WTC11 (cell line): ENCODE measurements at regions not wholly inside any gene's neighbourhood (a gene's known extent, or its start where the extent isn't known, plus 50 kb on each side); places are given as distances from the start of the nearest gene placed in this dataset.

Experiments used
- ATAC-seq: fragments of 200-7000 bp; cut with Tn5 transposase; 2 replicates; pipeline ENCODE4 v1.10.0; 2021; ENCODE audit warnings: mild to moderate bottlenecking, moderate library complexity
- CTCF ChIA-PET: fragments of 300-600 bp; sonication (Branson Sonifier 250); formaldehyde crosslinking; loops from one replicate; lab custom pipeline; 2021; ENCODE audit warnings: antibody characterized with exemption; lab: Charles Lee
- POLR2A ChIA-PET: fragments of 350-600 bp; sonication (Branson Sonifier 250); formaldehyde crosslinking; loops from one replicate; lab custom pipeline; 2021; ENCODE audit warnings: antibody characterized with exemption; lab: Charles Lee
- DNase-seq: peaks from one replicate; pipeline ENCODE4 v3.0.0; 2021; ENCODE audit warnings: low spot score
- H3K27ac Mint-ChIP-seq: 2 replicates; pipeline ENCODE4 v1.8.0; 2021; ENCODE audit warnings: mixed read lengths
- H3K27me3 Mint-ChIP-seq: 2 replicates; pipeline ENCODE4 v1.8.0; 2021; ENCODE audit warnings: low read depth, mild to moderate bottlenecking, moderate library complexity, mixed read lengths
- H3K36me3 Mint-ChIP-seq: 2 replicates; pipeline ENCODE4 v1.8.0; 2021; ENCODE audit warnings: mixed read lengths
- H3K4me1 Mint-ChIP-seq: 2 replicates; pipeline ENCODE4 v1.8.0; 2022; ENCODE audit warnings: mixed read lengths
- H3K4me3 Mint-ChIP-seq: 2 replicates; pipeline ENCODE4 v1.8.0; 2021; ENCODE audit warnings: mild to moderate bottlenecking, moderate library complexity, mixed read lengths
- H3K9me3 Mint-ChIP-seq: 2 replicates; pipeline ENCODE4 v1.8.0; 2021; ENCODE audit warnings: mixed read lengths
- ATF2 ChIP-seq: sonication (generic); formaldehyde crosslinking; IDR thresholded peaks from 2 replicates; pipeline ENCODE4 v1.8.1; 2022; ENCODE audit warnings: low read depth, missing genetic modification reagents, borderline replicate concordance
- FOXP1 ChIP-seq: sonication (generic); formaldehyde crosslinking; IDR thresholded peaks from 2 replicates; pipeline ENCODE4 v1.8.0; 2022; ENCODE audit warnings: missing genetic modification reagents, mild to moderate bottlenecking, moderate library complexity, borderline replicate concordance
- GTF2I ChIP-seq: fragments of 250-450 bp; sonication (Bioruptor Pico); conservative IDR thresholded peaks from 2 replicates; pipeline ENCODE4 v1.4.0; 2021; ENCODE audit warnings: mild to moderate bottlenecking
- HMGA2 ChIP-seq: fragments of 250-450 bp; sonication (Bioruptor Pico); IDR thresholded peaks from 2 replicates; pipeline ENCODE4 v1.4.0; 2021; ENCODE audit warnings: mild to moderate bottlenecking, moderate library complexity
- IRF1 ChIP-seq: sonication (generic); formaldehyde crosslinking; IDR thresholded peaks from 2 replicates; pipeline ENCODE4 v1.8.0; 2023; ENCODE audit warnings: missing genetic modification reagents
- MLX ChIP-seq: sonication (generic); formaldehyde crosslinking; IDR thresholded peaks from 2 replicates; pipeline ENCODE4 v1.8.1; 2023; ENCODE audit warnings: mild to moderate bottlenecking, missing genetic modification reagents, moderate library complexity
- MYBL2 ChIP-seq: sonication (generic); formaldehyde crosslinking; IDR thresholded peaks from 2 replicates; pipeline ENCODE4 v1.8.1; 2023; ENCODE audit warnings: mild to moderate bottlenecking, moderate library complexity, missing genetic modification reagents
- NR3C1 ChIP-seq: sonication (generic); formaldehyde crosslinking; conservative IDR thresholded peaks from 2 replicates; pipeline ENCODE4 v1.8.1; 2023; ENCODE audit warnings: low read depth, mild to moderate bottlenecking, missing genetic modification reagents
- OVOL2 ChIP-seq: fragments of 250-450 bp; sonication (Bioruptor Pico); IDR thresholded peaks from 2 replicates; pipeline ENCODE4 v1.9.0; 2021; ENCODE audit warnings: mild to moderate bottlenecking, borderline replicate concordance
- PREB ChIP-seq: sonication (generic); formaldehyde crosslinking; IDR thresholded peaks from 2 replicates; pipeline ENCODE4 v1.8.1; 2022; ENCODE audit warnings: mild to moderate bottlenecking, missing genetic modification reagents, moderate library complexity, borderline replicate concordance
- SMAD3 ChIP-seq: sonication (generic); formaldehyde crosslinking; IDR thresholded peaks from 2 replicates; pipeline ENCODE4 v1.8.0; 2022; ENCODE audit warnings: missing genetic modification reagents, mild to moderate bottlenecking, borderline replicate concordance
- SMAD4 ChIP-seq: sonication (generic); formaldehyde crosslinking; IDR thresholded peaks from 2 replicates; pipeline ENCODE4 v1.8.0; 2022; ENCODE audit warnings: mild to moderate bottlenecking, missing genetic modification reagents
- STAT6 ChIP-seq: sonication (generic); formaldehyde crosslinking; conservative IDR thresholded peaks from 2 replicates; pipeline ENCODE4 v1.8.1; 2023; ENCODE audit warnings: mild to moderate bottlenecking, low read depth, missing genetic modification reagents, moderate library complexity
- TEAD1 ChIP-seq: sonication (generic); formaldehyde crosslinking; IDR thresholded peaks from 2 replicates; pipeline ENCODE4 v1.8.0; 2022; ENCODE audit warnings: mild to moderate bottlenecking, missing genetic modification reagents
- TEAD4 ChIP-seq: sonication (generic); formaldehyde crosslinking; IDR thresholded peaks from 2 replicates; pipeline ENCODE4 v1.8.0; 2022; ENCODE audit warnings: mild to moderate bottlenecking, missing genetic modification reagents
- ZBTB21 ChIP-seq: sonication (generic); formaldehyde crosslinking; IDR thresholded peaks from 2 replicates; pipeline ENCODE4 v1.8.1; 2023; ENCODE audit warnings: mild to moderate bottlenecking, missing genetic modification reagents, borderline replicate concordance
- ZNF121 ChIP-seq: sonication (generic); formaldehyde crosslinking; IDR thresholded peaks from 2 replicates; pipeline ENCODE4 v1.8.0; 2023; ENCODE audit warnings: missing genetic modification reagents
- ZNF138 ChIP-seq: sonication (generic); formaldehyde crosslinking; conservative IDR thresholded peaks from 2 replicates; pipeline ENCODE4 v1.8.1; 2022; ENCODE audit warnings: mild to moderate bottlenecking, moderate library complexity, missing genetic modification reagents
- ZNF425 ChIP-seq: fragments of 250-450 bp; sonication (Bioruptor Pico); conservative IDR thresholded peaks from 2 replicates; pipeline ENCODE4 v1.9.0; 2021; ENCODE audit warnings: mild to moderate bottlenecking
- ZSCAN18 ChIP-seq: fragments of 250-450 bp; sonication (Bioruptor Pico); IDR thresholded peaks from 2 replicates; pipeline ENCODE4 v2.1.2; 2022; ENCODE audit warnings: mild to moderate bottlenecking, moderate library complexity

- TF ChIP-seq SMAD4 (CRISPR knock-in tag) (no peak), MLX (CRISPR knock-in tag) (no peak), HMGA2 (CRISPR knock-in tag) (no peak), ZBTB21 (CRISPR knock-in tag) (no peak), ZNF121 (CRISPR knock-in tag) (no peak)
- ATAC-seq (no peak), DNase-seq (no peak)
- Mint-ChIP-seq H3K27ac (no peak overlapping the region), H3K4me3 (no peak overlapping the region), H3K36me3 (peaks cover 4% of the 10 kb centered on the region), H3K27me3 (no peaks in the 10 kb centered on the region), H3K4me1 (peaks cover 15% of the 10 kb centered on the region; the same call in 1 of the 2 replicates), H3K9me3 (peaks cover 16% of the 10 kb centered on the region)
- CTCF ChIA-PET, result no interaction called here
- POLR2A ChIA-PET, result no interaction called here
Measured at GRCh38 chr9:89862316-89862715, 257.5 kb downstream of the GADD45G start.

- no peak for ATAC-seq
- ChIA-PET POLR2A (no interaction called here), CTCF (no interaction called here)
- Mint-ChIP-seq H3K4me1 (peaks cover 15% of the 10 kb centered on the region; the same call in 1 of the 2 replicates), H3K36me3 (no peaks in the 10 kb centered on the region; the same call in 1 of the 2 replicates), H3K27ac (no peak overlapping the region), H3K4me3 (no peak overlapping the region), H3K27me3 (no peaks in the 10 kb centered on the region), H3K9me3 (peaks cover 9% of the 10 kb centered on the region)
- TF ChIP-seq GTF2I (CRISPR knock-in tag) (no peak), SMAD3 (no peak), ATF2 (CRISPR knock-in tag) (no peak), ZNF425 (CRISPR knock-in tag) (no peak), IRF1 (CRISPR knock-in tag) (no peak), FOXP1 (CRISPR knock-in tag) (no peak)
- no peak for DNase-seq
Measured at GRCh38 chr9:89863141-89863540, 258.3 kb downstream of the GADD45G start.

GRCh38 chr9:89863837-89864236 is 259.0 kb downstream of the GADD45G start:
- H3K27me3 Mint-ChIP-seq, result no peaks in the 10 kb centered on the region
- CTCF ChIA-PET, result no interaction called here
- H3K9me3 Mint-ChIP-seq, result peaks cover 2% of the 10 kb centered on the region; the same call in 1 of the 2 replicates
- H3K4me3 Mint-ChIP-seq, result no peak overlapping the region
- DNase-seq (no peak), ATAC-seq (no peak)
- peaks cover 14% of the 10 kb centered on the region; the same call in 1 of the 2 replicates for H3K4me1 Mint-ChIP-seq
- H3K36me3 Mint-ChIP-seq, result no peaks in the 10 kb centered on the region
- POLR2A ChIA-PET, result no interaction called here
- no peak overlapping the region for H3K27ac Mint-ChIP-seq
- TF ChIP-seq PREB (CRISPR knock-in tag), result no peak
- no peak for TF ChIP-seq GTF2I (CRISPR knock-in tag)
- TF ChIP-seq ZSCAN18, result no peak
- TF ChIP-seq TEAD1, result no peak
- no peak for TF ChIP-seq MLX (CRISPR knock-in tag)
- no peak for TF ChIP-seq TEAD4 (CRISPR knock-in tag)
- no peak for TF ChIP-seq ZBTB21 (CRISPR knock-in tag)
- no peak for TF ChIP-seq ZNF138 (CRISPR knock-in tag)
- no peak for TF ChIP-seq MYBL2 (CRISPR knock-in tag)
- TF ChIP-seq OVOL2 (CRISPR knock-in tag), result no peak
- no peak for TF ChIP-seq NR3C1 (CRISPR knock-in tag)
- TF ChIP-seq ZNF121 (CRISPR knock-in tag), result no peak
- TF ChIP-seq STAT6 (CRISPR knock-in tag), result no peak
